DND-41 (cell line): ENCODE measurements at regions not wholly inside any gene's neighbourhood (a gene's known extent, or its start where the extent isn't known, plus 50 kb on each side); places are given as distances from the start of the nearest gene placed in this dataset.

ENCODE experiments used
- ATAC-seq: fragments of 200-7000 bp; cut with Tn5 transposase; 3 replicates; pipeline ENCODE4 v1.9.1; 2021; ENCODE audit warnings: low read depth; ENCODE audit not compliant: insufficient read depth
- DNase-seq: peaks from one replicate; pipeline ENCODE4 v3.0.0-alpha.2; 2020
- H2AFZ ChIP-seq: 2 replicates; pipeline ENCODE4 v1.6.0; 2012; ENCODE audit warnings: low read depth, low read length
- H3K27ac ChIP-seq: 2 replicates; pipeline ENCODE4 v1.5.1; 2012; ENCODE audit warnings: low read length, inconsistent platforms
- H3K27me3 ChIP-seq: fragments of 200-600 bp; sonication (generic); 2 replicates; pipeline ENCODE4 v1.6.0; 2012; ENCODE audit warnings: low read length, mild to moderate bottlenecking, inconsistent platforms; ENCODE audit not compliant: insufficient read depth, poor library complexity
- H3K36me3 ChIP-seq: 2 replicates; pipeline ENCODE4 v1.5.1; 2012; ENCODE audit warnings: low read length, inconsistent platforms; ENCODE audit not compliant: insufficient read depth
- H3K4me1 ChIP-seq: 2 replicates; pipeline ENCODE4 v1.5.1; 2012; ENCODE audit warnings: mild to moderate bottlenecking, low read length; ENCODE audit not compliant: insufficient read depth
- H3K4me2 ChIP-seq: 2 replicates; pipeline ENCODE4 v1.6.0; 2012; ENCODE audit warnings: mild to moderate bottlenecking, moderate library complexity, low read length, inconsistent platforms; ENCODE audit not compliant: insufficient read depth
- H3K4me3 ChIP-seq, 2 experiments: fragments of 200-600 bp in 1 of 2; shearing (Covaris generic) in 1 of 2; 2 replicates each; pipeline ENCODE4 v1.5.1; 2012 to 2016; ENCODE audit warnings: inconsistent platforms in 2 of 2, low read length in 2 of 2, mild to moderate bottlenecking in 2 of 2, low read depth in 1 of 2, moderate library complexity in 1 of 2
- H3K79me2 ChIP-seq: 2 replicates; pipeline ENCODE4 v1.6.0; 2012; ENCODE audit warnings: low read length, inconsistent platforms; ENCODE audit not compliant: insufficient read depth
- H3K9ac ChIP-seq: 2 replicates; pipeline ENCODE4 v1.6.0; 2012; ENCODE audit warnings: low read depth, mild to moderate bottlenecking, inconsistent platforms, low read length, moderate library complexity
- H3K9me3 ChIP-seq: 2 replicates; pipeline ENCODE4 v1.5.1; 2012; ENCODE audit warnings: low read length, moderate library complexity, mild to moderate bottlenecking, inconsistent platforms; ENCODE audit not compliant: insufficient read depth, severe bottlenecking
- H4K20me1 ChIP-seq: 2 replicates; pipeline ENCODE4 v1.6.0; 2012; ENCODE audit warnings: low read length; ENCODE audit not compliant: insufficient read depth
- CTCF ChIP-seq: IDR thresholded peaks from 2 replicates; pipeline ENCODE4 v1.5.1; 2012; ENCODE audit warnings: borderline replicate concordance, low read length, moderate library complexity, mild to moderate bottlenecking; ENCODE audit not compliant: poor library complexity, severe bottlenecking; ENCODE audit errors: extremely low read depth
- EZH2 ChIP-seq: IDR thresholded peaks from 3 replicates; pipeline ENCODE4 v1.6.1; 2012; ENCODE audit warnings: borderline replicate concordance, low read depth, mild to moderate bottlenecking, moderate library complexity, low read length, inconsistent platforms; ENCODE audit not compliant: severe bottlenecking

GRCh38 chr22:49198705-49199084 is 629.0 kb downstream of the BRD1 start:
- peaks cover 3% of the 10 kb centered on the region for H3K27me3 ChIP-seq
- H3K4me3 ChIP-seq = no peak overlapping the region
- H3K4me2 ChIP-seq = no peak overlapping the region
- no peak overlapping the region for H3K9ac ChIP-seq
- no peak for DNase-seq
- H3K27ac ChIP-seq = no peak overlapping the region
- no peaks in the 10 kb centered on the region for H3K79me2 ChIP-seq
- no peaks in the 10 kb centered on the region for H3K36me3 ChIP-seq
- H3K9me3 ChIP-seq = no peaks in the 10 kb centered on the region
- TF ChIP-seq EZH2 (no peak), CTCF (no peak)
- H2AFZ ChIP-seq = no peak overlapping the region
- no peak for ATAC-seq
- 0 out of 2 replicates have a peak, but pooled peaks cover 9% of the 10 kb centered on the region for H4K20me1 ChIP-seq
- no peaks in the 10 kb centered on the region for H3K4me1 ChIP-seq

- TF ChIP-seq EZH2 = no peak
- TF ChIP-seq CTCF = no peak
- Histone ChIP-seq H3K79me2 (no peaks in the 10 kb centered on the region), H3K4me3 (no peak overlapping the region), H3K27me3 (peaks cover 3% of the 10 kb centered on the region), H3K4me1 (no peaks in the 10 kb centered on the region), H3K9ac (no peak overlapping the region), H3K27ac (no peak overlapping the region), H4K20me1 (0 out of 2 replicates have a peak, but pooled peaks cover 10% of the 10 kb centered on the region), H3K36me3 (no peaks in the 10 kb centered on the region), H3K9me3 (no peaks in the 10 kb centered on the region), H2AFZ (no peak overlapping the region), H3K4me2 (no peak overlapping the region)
- no peak for ATAC-seq
- no peak for DNase-seq
These were observed 629.5 kb downstream of the BRD1 start for GRCh38 chr22:49197986-49198704.

- H3K4me3 ChIP-seq = no peak overlapping the region
- peaks cover 3% of the 10 kb centered on the region for H3K27me3 ChIP-seq
- H3K79me2 ChIP-seq = no peaks in the 10 kb centered on the region
- H3K9ac ChIP-seq = no peak overlapping the region
- DNase-seq (no peak), ATAC-seq (no peak)
- no peak overlapping the region for H2AFZ ChIP-seq
- no peak for TF ChIP-seq CTCF
- no peak for TF ChIP-seq EZH2
- 0 out of 2 replicates have a peak, but pooled peaks cover 10% of the 10 kb centered on the region for H4K20me1 ChIP-seq
- H3K27ac ChIP-seq = no peak overlapping the region
- no peaks in the 10 kb centered on the region for H3K9me3 ChIP-seq
- no peaks in the 10 kb centered on the region for H3K36me3 ChIP-seq
- H3K4me2 ChIP-seq = no peak overlapping the region
- no peaks in the 10 kb centered on the region for H3K4me1 ChIP-seq
These were observed 630.2 kb downstream of the BRD1 start for GRCh38 chr22:49197505-49197904.
